H4 (cell line): ENCODE measurements at regions not wholly inside any gene's neighbourhood (a gene's known extent, or its start where the extent isn't known, plus 50 kb on each side); places are given as distances from the start of the nearest gene placed in this dataset.

ENCODE experiments used
- DNase-seq: peaks from one replicate; pipeline ENCODE4 v3.0.0-alpha.2; 2015; ENCODE audit warnings: low spot score

- DNase-seq: no peak
These were observed 390.9 kb downstream of the CDH7 start for GRCh38 chr18:66141716-66142115.

- no peak for DNase-seq
These were observed 387.8 kb downstream of the CDH7 start for GRCh38 chr18:66138642-66139041.

GRCh38 chr18:66136039-66136438 lies 385.2 kb downstream of the CDH7 start:
- DNase-seq: no peak

- DNase-seq: no peak
These were observed 378.4 kb downstream of the CDH7 start for GRCh38 chr18:66129248-66129647.

- no peak for DNase-seq
These were observed 375.5 kb downstream of the CDH7 start for GRCh38 chr18:66126266-66126665.

- no peak for DNase-seq
These were observed 373.6 kb downstream of the CDH7 start for GRCh38 chr18:66124394-66124793.

GRCh38 chr18:66119347-66119746 lies 368.5 kb downstream of the CDH7 start:
- no peak for DNase-seq

- DNase-seq: no peak
These were observed 360.2 kb downstream of the CDH7 start for GRCh38 chr18:66111018-66111417.

GRCh38 chr18:66110607-66111006 lies 359.8 kb downstream of the CDH7 start:
- DNase-seq: no peak

- no peak for DNase-seq
These were observed 359.2 kb downstream of the CDH7 start for GRCh38 chr18:66109981-66110380.

GRCh38 chr18:66107546-66107945 lies 356.7 kb downstream of the CDH7 start:
- DNase-seq: no peak

GRCh38 chr18:66105016-66105415 lies 354.2 kb downstream of the CDH7 start:
- no peak for DNase-seq

- DNase-seq: no peak
These were observed 352.7 kb downstream of the CDH7 start for GRCh38 chr18:66103550-66103949.

- no peak for DNase-seq
These were observed 332.3 kb downstream of the CDH7 start for GRCh38 chr18:66083078-66083477.

- DNase-seq: no peak
These were observed 328.4 kb downstream of the CDH7 start for GRCh38 chr18:66078925-66079800.

GRCh38 chr18:66077066-66077465 lies 326.3 kb downstream of the CDH7 start:
- DNase-seq: no peak

- DNase-seq: no peak
These were observed 315.4 kb downstream of the CDH7 start for GRCh38 chr18:66066191-66066590.

- peak; percentile 11 for DNase-seq
These were observed 297.6 kb downstream of the CDH7 start for GRCh38 chr18:66048406-66048805.

GRCh38 chr18:66046032-66046602 lies 295.3 kb downstream of the CDH7 start:
- no peak for DNase-seq

GRCh38 chr18:66043009-66043408 lies 292.2 kb downstream of the CDH7 start:
- DNase-seq: no peak

GRCh38 chr18:66013969-66014368 lies 263.2 kb downstream of the CDH7 start:
- no peak for DNase-seq

- DNase-seq: no peak
These were observed 261.1 kb downstream of the CDH7 start for GRCh38 chr18:66011916-66012315.

- DNase-seq: no peak
These were observed 255.2 kb downstream of the CDH7 start for GRCh38 chr18:66005831-66006588.
